RKO (cell line): ENCODE measurements at regions not wholly inside any gene's neighbourhood (a gene's known extent, or its start where the extent isn't known, plus 50 kb on each side); places are given as distances from the start of the nearest gene placed in this dataset.
"Not testable (repeated sequence)": the region's sequence is repeated elsewhere in the genome, so short reads cannot be mapped to it uniquely, and the experiment has no call there.

Experiments used
- DNase-seq: peaks from one replicate; pipeline ENCODE4 v3.0.0-alpha.2; 2016; ENCODE audit warnings: low spot score

DNA sequence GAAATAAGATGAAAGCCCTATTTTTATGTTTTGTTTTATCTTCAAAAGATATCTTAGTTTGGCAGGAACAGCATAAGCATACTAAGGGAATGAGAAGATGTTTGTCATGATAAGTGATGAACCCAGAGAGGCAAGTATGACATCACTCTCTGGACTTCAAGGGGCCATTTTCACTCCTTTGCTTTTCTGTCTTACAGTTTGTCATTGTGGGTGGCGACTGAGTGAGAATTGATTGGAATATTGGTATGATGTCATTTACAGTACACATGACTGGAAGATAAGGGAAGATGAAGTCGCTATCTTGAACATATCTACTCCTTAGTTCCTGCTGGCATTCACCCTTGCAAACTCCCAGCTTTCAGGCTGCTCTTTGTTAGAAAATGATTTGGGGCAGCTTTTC, 258.1 kb upstream of the RAB4A start:
- no peak for DNase-seq

DNA sequence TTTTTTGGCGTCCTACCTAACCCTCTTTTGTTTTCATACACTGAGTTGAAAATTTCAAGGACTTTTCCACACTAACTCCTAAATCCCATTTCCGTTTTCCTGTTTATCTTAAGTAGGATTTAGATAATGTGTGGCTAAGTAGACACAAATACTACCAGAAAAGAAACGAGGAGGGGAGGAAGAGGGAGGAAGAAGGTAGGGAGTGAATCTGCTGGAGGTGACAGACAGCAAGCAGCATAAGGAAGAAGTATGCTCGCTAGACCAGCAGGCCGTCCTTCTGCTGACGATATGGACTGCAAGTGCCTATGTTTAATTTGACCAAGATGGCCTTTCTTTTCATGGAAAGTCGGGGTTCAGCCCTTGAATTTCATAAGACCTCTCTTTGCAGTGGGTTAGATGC, 256.9 kb upstream of the RAB4A start:
- no peak for DNase-seq

GRCh38 chr1:229015806-229016205, 255.1 kb upstream of the RAB4A start:
- DNase-seq: no peak

DNA sequence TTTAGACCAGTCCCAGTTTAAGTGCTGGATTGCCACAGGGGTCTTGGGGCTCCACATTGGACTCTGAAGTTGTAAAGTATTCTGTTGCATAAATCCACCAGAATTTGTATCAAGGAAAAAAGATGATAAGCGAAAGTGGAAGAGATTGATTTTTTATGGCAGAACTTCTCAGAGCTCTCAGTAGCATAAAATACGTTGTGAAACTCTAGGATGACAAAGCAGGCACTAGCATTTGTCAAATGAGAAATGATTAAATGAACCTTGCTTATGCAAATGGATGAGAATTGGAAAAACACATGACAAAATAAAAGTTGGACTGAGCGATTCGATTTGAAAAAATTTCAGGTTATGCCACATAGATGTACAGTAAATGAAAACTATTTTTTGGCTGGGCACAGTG, 253.8 kb upstream of the RAB4A start:
- no peak for DNase-seq

DNA sequence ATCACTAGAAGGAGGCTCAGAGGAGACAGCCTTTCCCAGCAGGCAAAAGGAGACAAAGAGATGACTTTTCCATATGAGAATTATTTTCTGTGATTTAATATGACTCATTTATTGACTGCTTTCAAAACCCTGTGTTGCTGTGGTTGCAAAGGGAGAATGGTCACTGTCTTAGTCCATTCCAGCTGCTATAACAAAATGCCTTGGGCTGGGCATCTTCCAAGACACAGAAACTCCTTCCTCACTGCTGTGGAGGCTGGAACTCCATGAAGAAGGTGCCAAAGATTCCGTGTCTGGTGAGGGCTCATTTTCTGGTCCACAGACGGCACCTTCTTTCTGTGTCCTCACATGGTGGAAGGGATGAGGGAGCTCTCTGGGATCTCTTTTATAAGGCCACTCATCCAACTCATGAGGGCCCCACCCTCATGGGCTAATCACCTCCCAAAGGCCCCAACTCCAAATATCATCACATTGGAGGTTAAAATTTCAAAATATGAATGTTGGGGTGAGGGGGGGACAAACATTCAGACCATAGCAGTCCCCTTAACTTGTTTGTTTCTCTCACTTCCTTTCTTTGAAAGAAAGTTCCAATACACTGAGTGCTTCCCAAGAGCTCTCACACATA, 252.1 kb upstream of the RAB4A start:
- DNase-seq: no peak

- no peak for DNase-seq
Observed at GRCh38 chr1:229019663-229020271, 251.1 kb upstream of the RAB4A start.

DNA sequence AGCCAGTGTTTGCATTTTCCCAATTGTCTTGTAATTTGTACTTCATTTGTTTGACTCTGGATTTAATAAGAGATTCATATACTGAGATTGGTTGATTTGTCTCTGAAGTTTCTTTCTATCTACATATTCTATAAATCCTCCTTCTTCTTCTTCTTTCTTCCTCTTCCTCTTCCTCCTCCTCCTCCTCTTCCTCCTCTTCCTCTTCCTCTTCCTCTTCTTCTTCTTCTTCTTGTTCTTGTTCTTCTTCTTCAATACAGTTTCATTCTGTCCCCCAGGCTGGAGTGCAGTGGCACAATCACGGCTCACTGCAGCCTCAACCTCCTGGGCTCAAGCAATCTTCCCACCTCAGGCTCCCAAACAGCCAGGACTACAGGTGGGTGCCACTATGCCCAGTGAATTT, 249.9 kb upstream of the RAB4A start:
- not testable (repeated sequence) for DNase-seq

DNA sequence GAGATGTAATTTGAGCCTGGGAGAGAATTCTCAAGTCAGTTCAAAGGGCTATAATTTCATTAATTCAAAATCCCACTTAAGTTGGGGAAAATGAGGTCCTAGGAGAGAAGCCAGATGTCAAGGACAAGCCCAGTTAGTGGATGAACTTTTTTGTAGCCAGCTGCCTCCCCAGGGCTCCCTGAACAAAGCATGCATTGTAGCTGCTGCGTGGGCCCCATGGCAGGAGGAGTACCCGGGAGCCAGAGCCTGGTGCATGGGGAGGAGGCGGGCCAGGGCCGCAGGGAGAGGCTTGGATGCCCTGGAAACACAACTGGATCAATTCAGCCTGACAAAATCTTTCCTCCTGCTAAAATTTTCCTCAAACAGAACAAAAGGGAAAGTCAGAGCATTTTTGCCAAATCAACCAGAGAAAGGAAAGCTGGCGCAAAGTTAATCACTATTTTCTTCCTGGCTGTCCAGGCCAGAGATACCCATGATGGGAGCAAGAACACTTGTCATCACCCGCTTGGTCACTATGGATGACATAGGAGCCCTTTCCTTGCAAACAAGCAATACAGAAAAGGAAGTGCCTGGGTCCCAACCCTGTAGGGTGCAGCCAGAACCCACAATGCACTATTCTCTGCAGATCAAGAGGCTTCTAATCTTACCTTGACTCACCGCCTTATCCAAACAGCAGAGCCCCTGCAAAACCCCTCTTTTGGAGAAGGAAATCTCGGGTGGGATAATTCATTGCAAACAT, 248.1 kb upstream of the RAB4A start:
- DNase-seq: no peak

GRCh38 chr1:229023651-229024300, 247.1 kb upstream of the RAB4A start:
- no peak for DNase-seq

GRCh38 chr1:229024528-229025130, 246.3 kb upstream of the RAB4A start:
- peak; percentile 82 for DNase-seq

DNA sequence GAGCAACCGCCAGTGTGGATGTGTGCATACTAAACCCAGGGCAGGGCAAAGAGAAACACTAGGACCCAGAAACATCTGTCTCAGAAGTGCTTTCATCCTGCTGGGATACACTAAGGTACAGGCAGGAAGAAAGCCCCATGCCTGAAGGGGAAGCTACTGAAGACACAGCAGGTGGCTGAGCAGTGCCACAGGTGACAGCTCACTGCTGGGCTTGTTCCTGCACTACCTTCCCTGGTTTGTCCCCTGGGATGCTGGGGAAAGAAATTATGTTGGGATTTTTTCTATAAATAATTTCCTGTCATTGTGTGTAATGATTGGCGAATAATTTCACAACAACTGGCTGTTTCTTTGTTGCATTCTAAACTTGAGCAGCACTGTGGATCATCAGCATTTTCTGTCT, 245.3 kb upstream of the RAB4A start:
- DNase-seq: no peak

- no peak for DNase-seq
Observed at GRCh38 chr1:229027158-229027557, 243.8 kb upstream of the RAB4A start.

DNA sequence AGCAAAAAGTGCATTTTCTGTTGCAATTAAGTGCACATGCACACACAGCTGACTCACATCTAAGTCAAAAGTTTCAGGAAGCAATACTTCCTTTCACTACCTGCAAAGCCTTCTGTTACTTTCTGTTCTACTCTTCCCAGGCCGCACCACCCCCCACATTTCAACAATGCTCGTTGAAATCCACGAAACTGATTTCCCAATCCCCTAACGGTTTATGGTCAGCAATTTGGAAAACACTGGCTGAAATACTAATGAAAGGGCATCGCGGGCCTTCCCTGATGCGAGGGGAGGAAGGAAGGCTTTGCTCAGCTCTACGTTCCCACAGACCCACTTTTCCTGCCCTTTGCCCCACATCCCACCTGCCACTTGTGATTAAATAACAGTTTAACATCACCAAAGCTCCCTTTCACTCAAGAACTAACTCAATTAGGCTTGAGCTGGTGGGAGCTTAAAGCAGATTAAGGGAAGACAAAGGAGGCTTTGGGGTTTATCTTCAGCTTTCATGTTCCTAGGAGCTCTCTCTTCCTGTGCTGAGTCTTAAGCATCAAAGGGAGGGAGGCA, 243.2 kb upstream of the RAB4A start:
- no peak for DNase-seq

DNA sequence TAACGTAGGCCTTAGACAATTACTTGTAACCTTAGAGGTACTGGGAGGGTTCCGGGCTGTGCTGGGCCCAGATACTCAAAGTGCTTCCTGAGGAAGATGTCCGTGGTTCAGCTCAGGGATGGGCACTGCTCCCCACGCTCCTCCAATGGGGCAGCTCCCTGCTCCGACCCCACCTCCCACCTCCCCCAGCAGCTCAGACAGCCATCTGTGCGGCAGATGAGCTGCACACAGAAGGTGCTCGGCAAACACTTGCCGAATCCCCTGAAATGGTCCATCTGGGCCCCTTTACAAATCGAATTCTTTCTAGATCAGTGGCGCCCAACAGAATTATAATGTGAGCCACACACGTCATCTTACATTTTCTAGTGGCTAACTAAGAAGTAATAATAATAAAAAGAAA, 242.4 kb upstream of the RAB4A start:
- no peak for DNase-seq

DNA sequence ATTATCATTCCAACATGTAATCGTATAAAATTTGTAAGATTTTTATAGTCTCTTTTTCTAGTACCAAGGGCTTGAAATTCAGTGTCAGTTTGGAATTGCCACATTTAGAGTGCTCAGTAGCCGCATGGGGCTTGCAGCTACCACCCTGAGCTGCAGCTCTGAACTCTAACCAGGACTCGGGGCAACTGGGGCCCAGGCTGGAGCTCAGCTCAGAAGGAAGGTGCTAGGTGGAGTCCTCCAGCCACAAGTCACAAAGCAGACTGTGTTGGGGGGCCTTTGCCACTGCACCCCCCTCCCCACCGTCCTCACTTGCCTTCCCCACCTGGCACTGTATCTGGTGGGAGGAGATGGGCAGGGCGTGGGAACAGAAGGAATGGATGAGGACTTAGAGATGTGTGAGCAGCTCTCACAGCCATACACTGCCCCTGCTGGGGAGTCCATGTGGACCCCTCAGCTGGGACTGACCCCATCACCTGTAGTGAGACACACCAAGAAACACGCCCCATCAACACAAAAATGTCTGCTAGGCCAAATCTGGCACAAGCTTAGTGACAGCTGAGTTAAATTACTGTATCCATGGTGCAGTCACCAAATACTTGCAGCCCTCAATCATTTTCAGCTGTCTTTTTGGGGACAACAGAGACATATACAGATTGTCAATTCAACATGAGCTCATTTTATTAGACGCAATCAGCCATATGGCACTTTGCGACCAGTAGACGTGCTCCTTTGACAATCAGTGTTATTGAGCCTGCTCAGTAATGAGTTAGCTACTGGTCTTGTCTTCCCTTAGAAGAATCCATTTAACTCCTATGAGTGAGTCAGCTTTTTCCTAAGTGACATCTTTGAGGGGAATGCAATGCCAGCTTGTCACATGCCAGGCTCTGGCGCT, 241.7 kb upstream of the RAB4A start:
- DNase-seq: no peak

DNA sequence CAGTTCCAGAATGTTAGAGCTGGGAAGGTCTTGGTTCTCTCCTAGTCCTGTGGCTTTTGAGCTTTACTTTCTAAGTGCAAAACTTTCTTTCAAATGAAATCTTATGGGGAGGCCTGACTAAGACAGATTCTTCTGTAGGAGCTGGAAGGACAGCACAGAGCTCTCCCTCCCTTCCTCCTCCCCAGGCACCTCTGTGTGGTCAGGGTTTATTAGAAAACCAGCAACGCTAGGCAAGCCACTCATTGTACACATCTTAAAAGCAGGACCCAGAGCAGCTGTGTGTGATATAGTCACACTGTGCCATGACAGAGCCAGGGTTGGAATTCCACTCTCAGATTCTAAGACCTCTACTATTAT, 241.1 kb upstream of the RAB4A start:
- DNase-seq: no peak

DNA sequence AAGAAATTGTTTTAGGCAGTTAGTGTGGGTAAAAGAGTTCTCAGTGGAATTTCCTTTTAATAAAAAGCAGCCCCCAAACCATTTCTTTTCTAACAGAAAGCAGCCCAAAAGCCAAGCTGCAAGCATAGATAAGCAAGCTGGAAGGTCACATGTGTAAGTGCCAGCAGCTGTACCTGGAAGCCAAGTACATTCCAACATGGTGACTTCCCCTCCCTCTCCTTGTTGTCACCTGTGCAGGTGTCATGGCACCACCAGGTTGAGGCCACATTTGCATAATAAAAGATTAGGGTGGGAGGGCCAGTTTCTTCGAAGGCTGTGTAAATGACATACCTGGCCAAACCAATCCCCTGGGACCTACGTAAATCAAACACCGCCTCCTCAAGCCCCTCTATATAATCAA, 240.3 kb upstream of the RAB4A start:
- DNase-seq: no peak

GRCh38 chr1:229031061-229031460, 239.8 kb upstream of the RAB4A start:
- DNase-seq: no peak

GRCh38 chr1:229031481-229032341, 239.2 kb upstream of the RAB4A start:
- DNase-seq: no peak

GRCh38 chr1:229032375-229032774, 238.5 kb upstream of the RAB4A start:
- DNase-seq: no peak
